ENCODE measurements at regions not wholly inside any gene's neighbourhood (a gene's known extent, or its start where the extent isn't known, plus 50 kb on each side); places are given as distances from the start of the nearest gene placed in this dataset.
"Not testable (repeated sequence)": the region's sequence is repeated elsewhere in the genome, so short reads cannot be mapped to it uniquely, and the experiment has no call there.

DNA sequence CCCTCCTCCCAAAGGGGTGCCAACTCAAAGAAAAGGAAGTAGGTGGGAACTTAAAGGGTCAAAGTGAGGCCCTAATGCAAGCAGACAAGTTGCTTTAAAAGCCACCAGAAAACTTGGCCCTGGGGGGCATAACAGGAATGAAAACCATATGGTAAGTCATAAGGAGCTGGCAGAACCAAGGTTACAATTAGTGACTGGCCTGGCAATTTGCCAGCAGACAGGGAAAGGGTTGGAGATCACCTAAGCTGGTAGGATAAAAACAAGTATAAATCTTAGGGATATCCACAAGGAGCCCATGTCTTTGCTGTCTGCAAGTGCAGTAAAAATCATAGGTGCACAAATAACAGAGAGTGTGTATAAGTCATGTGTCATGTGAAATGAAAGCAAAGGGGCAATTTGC, 256.7 kb upstream of the LRRTM4 start:
- TF ChIP-seq, protein P1, sequence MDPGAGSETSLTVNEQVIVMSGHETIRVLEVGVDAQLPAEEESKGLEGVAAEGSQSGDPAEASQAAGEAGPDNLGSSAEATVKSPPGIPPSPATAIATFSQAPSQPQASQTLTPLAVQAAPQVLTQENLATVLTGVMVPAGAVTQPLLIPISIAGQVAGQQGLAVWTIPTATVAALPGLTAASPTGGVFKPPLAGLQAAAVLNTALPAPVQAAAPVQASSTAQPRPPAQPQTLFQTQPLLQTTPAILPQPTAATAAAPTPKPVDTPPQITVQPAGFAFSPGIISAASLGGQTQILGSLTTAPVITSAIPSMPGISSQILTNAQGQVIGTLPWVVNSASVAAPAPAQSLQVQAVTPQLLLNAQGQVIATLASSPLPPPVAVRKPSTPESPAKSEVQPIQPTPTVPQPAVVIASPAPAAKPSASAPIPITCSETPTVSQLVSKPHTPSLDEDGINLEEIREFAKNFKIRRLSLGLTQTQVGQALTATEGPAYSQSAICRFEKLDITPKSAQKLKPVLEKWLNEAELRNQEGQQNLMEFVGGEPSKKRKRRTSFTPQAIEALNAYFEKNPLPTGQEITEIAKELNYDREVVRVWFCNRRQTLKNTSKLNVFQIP (CRISPR knock-in tag; IDR thresholded peaks at IDR 0.05; ENCODE audit: borderline replicate concordance, low read depth) = no peak
- TF ChIP-seq RARB (CRISPR knock-in tag; IDR thresholded peaks at IDR 0.05) = no peak
- TF ChIP-seq ESRRG (CRISPR knock-in tag; IDR thresholded peaks at IDR 0.05) = no peak
- no peak for TF ChIP-seq ZC3H10 (CRISPR knock-in tag; IDR thresholded peaks at IDR 0.05)

DNA sequence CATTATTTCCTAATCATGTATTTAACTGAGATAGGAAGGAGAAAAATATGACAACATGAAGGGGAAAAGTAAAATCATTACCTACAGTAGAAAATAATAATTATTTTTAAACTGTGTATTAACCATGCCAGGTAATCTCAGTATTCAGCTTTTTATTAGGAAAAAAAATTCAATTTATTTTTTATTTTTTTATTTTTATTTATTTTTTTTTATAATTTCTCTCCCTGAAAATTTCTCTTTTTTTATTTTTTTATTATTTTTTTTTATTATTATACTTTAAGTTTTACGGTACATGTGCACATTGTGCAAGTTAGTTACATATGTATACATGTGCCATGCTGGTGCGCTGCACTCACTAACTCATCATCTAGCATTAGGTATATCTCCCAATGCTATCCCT, 271.3 kb upstream of the LRRTM4 start:
- not testable (repeated sequence) for ATAC-seq

More for the DNA sequence above, 256.7 kb upstream of the LRRTM4 start:
- ATAC-seq = no peak

DNA sequence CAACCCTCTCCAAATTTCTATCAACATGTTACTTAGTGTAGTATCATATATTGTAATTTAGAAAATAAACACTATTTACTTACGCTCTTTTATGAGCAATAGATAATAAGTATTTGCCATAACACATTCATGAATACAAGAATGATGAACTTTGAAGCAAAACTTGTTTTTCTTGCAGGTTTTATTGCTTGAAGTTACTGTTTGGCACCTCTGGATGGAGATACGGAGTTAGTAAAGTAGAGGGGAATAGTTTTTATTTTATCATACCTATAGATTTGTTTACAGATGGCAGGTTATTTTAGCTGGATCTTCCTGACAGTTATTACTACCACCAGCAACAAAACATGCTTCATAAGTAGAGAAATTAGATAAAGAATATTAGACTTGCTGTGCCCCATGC, 274.2 kb upstream of the LRRTM4 start:
- no peak for ATAC-seq

DNA sequence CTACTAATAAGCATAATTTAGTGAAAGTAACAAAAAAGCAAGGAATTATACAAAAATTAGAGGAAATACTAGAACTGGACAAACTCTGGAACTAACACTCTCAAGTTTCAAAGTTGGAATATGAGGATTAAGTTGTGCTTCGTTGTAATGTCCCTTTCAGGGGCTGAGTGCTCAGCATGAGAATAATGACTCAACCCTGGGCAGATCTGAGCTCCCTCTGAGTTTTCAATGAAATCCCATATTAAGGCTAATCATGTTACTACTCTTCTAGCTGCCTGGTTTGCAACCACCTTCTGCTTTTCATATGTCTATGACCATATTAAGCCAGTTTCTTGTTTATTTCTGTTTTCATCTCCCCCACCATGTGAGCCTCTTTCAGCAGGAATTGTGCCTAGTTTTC, 274.9 kb upstream of the LRRTM4 start:
- no peak for ATAC-seq
- TF ChIP-seq ZC3H10 (CRISPR knock-in tag; IDR thresholded peaks at IDR 0.05) = no peak
- TF ChIP-seq ARNTL (CRISPR knock-in tag; IDR thresholded peaks at IDR 0.05; ENCODE audit: borderline replicate concordance, low read depth) = no peak
- TF ChIP-seq ZNF565 (CRISPR knock-in tag; conservative IDR thresholded peaks at IDR 0.05; ENCODE audit: low read depth) = no peak
- TF ChIP-seq ZNF8 (CRISPR knock-in tag; IDR thresholded peaks at IDR 0.05) = no peak
- no peak for TF ChIP-seq TCF4 (CRISPR knock-in tag; IDR thresholded peaks at IDR 0.05; ENCODE audit: borderline replicate concordance)
- TF ChIP-seq CSDC2 (CRISPR knock-in tag; IDR thresholded peaks at IDR 0.05) = no peak
- TF ChIP-seq ZNF70 (CRISPR knock-in tag; IDR thresholded peaks at IDR 0.05) = no peak
- TF ChIP-seq, protein P2, sequence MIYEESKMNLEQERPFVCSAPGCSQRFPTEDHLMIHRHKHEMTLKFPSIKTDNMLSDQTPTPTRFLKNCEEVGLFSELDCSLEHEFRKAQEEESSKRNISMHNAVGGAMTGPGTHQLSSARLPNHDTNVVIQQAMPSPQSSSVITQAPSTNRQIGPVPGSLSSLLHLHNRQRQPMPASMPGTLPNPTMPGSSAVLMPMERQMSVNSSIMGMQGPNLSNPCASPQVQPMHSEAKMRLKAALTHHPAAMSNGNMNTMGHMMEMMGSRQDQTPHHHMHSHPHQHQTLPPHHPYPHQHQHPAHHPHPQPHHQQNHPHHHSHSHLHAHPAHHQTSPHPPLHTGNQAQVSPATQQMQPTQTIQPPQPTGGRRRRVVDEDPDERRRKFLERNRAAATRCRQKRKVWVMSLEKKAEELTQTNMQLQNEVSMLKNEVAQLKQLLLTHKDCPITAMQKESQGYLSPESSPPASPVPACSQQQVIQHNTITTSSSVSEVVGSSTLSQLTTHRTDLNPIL (CRISPR knock-in tag; IDR thresholded peaks at IDR 0.05; ENCODE audit: low read depth) = no peak
- TF ChIP-seq, protein P3, sequence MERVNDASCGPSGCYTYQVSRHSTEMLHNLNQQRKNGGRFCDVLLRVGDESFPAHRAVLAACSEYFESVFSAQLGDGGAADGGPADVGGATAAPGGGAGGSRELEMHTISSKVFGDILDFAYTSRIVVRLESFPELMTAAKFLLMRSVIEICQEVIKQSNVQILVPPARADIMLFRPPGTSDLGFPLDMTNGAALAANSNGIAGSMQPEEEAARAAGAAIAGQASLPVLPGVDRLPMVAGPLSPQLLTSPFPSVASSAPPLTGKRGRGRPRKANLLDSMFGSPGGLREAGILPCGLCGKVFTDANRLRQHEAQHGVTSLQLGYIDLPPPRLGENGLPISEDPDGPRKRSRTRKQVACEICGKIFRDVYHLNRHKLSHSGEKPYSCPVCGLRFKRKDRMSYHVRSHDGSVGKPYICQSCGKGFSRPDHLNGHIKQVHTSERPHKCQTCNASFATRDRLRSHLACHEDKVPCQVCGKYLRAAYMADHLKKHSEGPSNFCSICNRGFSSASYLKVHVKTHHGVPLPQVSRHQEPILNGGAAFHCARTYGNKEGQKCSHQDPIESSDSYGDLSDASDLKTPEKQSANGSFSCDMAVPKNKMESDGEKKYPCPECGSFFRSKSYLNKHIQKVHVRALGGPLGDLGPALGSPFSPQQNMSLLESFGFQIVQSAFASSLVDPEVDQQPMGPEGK (CRISPR knock-in tag; IDR thresholded peaks at IDR 0.05; ENCODE audit: borderline replicate concordance) = no peak

More for the DNA sequence above, 274.2 kb upstream of the LRRTM4 start:
- TF ChIP-seq PPARA (CRISPR knock-in tag; IDR thresholded peaks at IDR 0.05; ENCODE audit: borderline replicate concordance) (no peak), ZNF70 (CRISPR knock-in tag; IDR thresholded peaks at IDR 0.05) (no peak), GLIS3 (CRISPR knock-in tag; IDR thresholded peaks at IDR 0.05) (no peak), RARB (CRISPR knock-in tag; IDR thresholded peaks at IDR 0.05) (no peak), TCF4 (CRISPR knock-in tag; IDR thresholded peaks at IDR 0.05; ENCODE audit: borderline replicate concordance) (no peak), ZC3H10 (CRISPR knock-in tag; IDR thresholded peaks at IDR 0.05) (no peak), ZNF8 (CRISPR knock-in tag; IDR thresholded peaks at IDR 0.05) (no peak), ZFP3 (CRISPR knock-in tag; IDR thresholded peaks at IDR 0.05) (no peak), ZFP30 (CRISPR knock-in tag; IDR thresholded peaks at IDR 0.05) (no peak), OSR1 (CRISPR knock-in tag; IDR thresholded peaks at IDR 0.05) (no peak), BACH2 (CRISPR knock-in tag; IDR thresholded peaks at IDR 0.05; ENCODE audit: borderline replicate concordance) (no peak), CSDC2 (CRISPR knock-in tag; IDR thresholded peaks at IDR 0.05) (no peak)
- TF ChIP-seq, protein P4, sequence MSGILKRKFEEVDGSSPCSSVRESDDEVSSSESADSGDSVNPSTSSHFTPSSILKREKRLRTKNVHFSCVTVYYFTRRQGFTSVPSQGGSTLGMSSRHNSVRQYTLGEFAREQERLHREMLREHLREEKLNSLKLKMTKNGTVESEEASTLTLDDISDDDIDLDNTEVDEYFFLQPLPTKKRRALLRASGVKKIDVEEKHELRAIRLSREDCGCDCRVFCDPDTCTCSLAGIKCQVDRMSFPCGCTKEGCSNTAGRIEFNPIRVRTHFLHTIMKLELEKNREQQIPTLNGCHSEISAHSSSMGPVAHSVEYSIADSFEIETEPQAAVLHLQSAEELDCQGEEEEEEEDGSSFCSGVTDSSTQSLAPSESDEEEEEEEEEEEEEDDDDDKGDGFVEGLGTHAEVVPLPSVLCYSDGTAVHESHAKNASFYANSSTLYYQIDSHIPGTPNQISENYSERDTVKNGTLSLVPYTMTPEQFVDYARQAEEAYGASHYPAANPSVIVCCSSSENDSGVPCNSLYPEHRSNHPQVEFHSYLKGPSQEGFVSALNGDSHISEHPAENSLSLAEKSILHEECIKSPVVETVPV (CRISPR knock-in tag; IDR thresholded peaks at IDR 0.05) = no peak
- TF ChIP-seq, protein P1 (CRISPR knock-in tag; IDR thresholded peaks at IDR 0.05; ENCODE audit: borderline replicate concordance, low read depth) = no peak
- TF ChIP-seq, protein P5, sequence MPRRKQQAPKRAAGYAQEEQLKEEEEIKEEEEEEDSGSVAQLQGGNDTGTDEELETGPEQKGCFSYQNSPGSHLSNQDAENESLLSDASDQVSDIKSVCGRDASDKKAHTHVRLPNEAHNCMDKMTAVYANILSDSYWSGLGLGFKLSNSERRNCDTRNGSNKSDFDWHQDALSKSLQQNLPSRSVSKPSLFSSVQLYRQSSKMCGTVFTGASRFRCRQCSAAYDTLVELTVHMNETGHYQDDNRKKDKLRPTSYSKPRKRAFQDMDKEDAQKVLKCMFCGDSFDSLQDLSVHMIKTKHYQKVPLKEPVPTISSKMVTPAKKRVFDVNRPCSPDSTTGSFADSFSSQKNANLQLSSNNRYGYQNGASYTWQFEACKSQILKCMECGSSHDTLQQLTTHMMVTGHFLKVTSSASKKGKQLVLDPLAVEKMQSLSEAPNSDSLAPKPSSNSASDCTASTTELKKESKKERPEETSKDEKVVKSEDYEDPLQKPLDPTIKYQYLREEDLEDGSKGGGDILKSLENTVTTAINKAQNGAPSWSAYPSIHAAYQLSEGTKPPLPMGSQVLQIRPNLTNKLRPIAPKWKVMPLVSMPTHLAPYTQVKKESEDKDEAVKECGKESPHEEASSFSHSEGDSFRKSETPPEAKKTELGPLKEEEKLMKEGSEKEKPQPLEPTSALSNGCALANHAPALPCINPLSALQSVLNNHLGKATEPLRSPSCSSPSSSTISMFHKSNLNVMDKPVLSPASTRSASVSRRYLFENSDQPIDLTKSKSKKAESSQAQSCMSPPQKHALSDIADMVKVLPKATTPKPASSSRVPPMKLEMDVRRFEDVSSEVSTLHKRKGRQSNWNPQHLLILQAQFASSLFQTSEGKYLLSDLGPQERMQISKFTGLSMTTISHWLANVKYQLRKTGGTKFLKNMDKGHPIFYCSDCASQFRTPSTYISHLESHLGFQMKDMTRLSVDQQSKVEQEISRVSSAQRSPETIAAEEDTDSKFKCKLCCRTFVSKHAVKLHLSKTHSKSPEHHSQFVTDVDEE (CRISPR knock-in tag; IDR thresholded peaks at IDR 0.05) = no peak
- TF ChIP-seq, protein P3 (CRISPR knock-in tag; IDR thresholded peaks at IDR 0.05; ENCODE audit: borderline replicate concordance) = no peak

Data from SK-N-SH treated with all-trans-retinoic acid at 6 μM for 48 hours (cell line).